ENCODE measurements at regions not wholly inside any gene's neighbourhood (a gene's known extent, or its start where the extent isn't known, plus 50 kb on each side); places are given as distances from the start of the nearest gene placed in this dataset.
A peak's percentile ranks its signal among the peaks of the same experiment; 100 is the strongest.

DNA sequence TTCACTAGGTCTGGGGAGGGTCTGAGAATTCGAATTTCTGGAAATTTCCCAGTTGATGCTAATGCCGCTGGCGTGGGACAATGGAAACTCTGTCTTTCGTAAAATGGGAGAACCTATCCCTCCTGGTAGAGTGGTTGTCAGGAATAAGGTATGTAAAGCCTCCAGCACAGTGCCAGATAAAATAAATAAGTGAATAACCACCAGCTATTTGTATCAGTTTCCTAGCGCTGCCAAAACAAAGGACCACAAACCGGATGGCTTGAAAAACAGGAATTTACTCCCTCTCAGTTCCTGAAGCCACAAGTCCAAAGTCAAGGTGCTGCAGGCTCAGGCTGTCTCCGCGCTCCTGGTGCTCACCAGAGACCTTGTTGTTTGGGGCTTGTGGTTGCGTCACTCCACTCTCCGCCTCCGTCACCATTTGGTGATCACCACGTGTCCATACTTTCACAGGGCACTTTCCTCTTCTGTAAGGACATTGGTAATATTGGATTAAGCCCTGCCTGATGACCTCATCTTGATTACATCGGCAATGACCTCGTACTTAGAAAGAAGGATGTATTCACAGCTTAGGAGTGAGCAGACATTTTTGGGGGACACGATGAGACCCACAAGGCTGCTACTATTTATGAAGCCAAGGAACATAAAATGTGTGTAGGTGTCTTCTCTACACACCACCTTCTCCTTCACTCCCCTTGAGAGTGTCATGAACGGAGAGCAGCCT is 428.5 kb downstream of the IRS2 start:
- DNase-seq = no peak

- no peak for DNase-seq
Measured at GRCh38 chr13:109355875-109356434, 430.4 kb downstream of the IRS2 start.

GRCh38 chr13:109355166-109355565 is 431.2 kb downstream of the IRS2 start:
- no peak for DNase-seq

DNA sequence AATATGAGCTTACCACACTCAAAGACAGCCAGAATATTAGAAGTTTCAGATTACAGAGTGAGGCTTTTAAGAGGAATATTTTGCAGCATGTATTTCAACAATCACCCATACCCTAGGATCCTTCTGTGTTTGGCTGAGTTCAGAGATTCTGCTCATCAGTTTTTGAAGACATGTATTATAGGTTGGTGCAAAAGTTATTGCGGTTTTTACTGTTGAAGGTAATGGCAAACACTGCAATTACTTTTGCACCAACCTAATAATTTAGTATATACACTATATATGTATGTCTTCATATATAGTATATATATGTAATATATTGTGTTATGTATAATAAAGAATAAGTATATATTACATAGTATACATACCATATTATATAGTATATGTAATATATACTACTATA is 435.1 kb downstream of the IRS2 start:
- no peak for DNase-seq

DNA sequence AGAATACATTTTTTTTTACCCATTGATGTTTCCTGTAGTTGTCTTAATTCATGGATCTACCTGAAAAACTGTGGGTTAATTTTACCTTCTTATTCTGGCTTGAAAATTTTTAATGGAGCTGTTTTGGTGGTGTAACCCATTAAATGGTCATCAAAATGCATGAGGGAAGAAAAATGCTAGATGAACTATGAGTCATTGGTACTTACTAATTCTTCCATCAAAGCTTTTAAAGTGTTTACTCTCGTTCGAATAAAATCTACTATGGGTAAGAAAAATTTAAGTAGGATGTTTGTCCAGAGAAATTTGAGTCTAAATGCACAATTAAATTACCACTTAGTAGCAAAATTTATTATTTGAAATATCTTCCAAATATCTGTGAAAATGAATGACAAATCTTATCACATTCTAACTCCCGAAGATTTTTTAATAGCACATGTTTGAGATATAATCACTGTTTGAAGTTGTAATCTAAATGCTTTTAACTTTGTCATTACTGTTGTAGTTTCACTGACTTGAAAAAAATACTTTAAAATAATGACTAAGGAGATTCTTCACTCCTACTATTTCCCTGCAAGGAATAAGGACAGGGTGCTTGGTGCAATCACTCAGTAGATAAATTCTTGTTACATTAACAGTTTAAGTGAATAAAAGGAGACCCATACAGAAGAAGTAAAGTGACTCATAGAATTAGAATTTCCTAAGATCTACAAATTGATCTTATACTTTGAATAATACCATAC is 437.7 kb downstream of the IRS2 start:
- DNase-seq = no peak

- DNase-seq = no peak
Measured at GRCh38 chr13:109346060-109346459, 440.3 kb downstream of the IRS2 start.

- no peak for DNase-seq
Measured at GRCh38 chr13:109345433-109345941, 440.9 kb downstream of the IRS2 start.

- DNase-seq = no peak
Measured at GRCh38 chr13:109344552-109345157, 441.7 kb downstream of the IRS2 start.

DNA sequence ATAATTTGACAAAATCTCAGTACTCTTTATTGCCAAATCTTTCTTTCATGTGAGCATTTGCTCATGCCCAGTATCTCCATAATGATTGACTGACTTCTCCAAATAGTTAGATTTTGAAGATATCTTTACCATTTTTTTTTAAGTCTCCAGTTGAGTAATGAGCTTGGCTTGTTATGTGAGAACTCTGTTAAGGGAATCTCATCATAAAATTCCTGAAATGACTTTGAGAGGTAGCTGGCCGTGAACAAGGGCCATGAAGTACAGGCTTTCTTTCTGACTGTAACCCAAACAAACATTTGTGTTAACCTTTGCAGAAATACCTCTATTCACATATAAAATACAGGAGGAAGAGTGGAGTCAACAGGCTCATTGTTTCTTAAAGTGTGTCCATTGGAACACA is 449.7 kb downstream of the IRS2 start:
- DNase-seq = no peak

GRCh38 chr13:109333893-109334651 is 452.3 kb downstream of the IRS2 start:
- no peak for DNase-seq

DNA sequence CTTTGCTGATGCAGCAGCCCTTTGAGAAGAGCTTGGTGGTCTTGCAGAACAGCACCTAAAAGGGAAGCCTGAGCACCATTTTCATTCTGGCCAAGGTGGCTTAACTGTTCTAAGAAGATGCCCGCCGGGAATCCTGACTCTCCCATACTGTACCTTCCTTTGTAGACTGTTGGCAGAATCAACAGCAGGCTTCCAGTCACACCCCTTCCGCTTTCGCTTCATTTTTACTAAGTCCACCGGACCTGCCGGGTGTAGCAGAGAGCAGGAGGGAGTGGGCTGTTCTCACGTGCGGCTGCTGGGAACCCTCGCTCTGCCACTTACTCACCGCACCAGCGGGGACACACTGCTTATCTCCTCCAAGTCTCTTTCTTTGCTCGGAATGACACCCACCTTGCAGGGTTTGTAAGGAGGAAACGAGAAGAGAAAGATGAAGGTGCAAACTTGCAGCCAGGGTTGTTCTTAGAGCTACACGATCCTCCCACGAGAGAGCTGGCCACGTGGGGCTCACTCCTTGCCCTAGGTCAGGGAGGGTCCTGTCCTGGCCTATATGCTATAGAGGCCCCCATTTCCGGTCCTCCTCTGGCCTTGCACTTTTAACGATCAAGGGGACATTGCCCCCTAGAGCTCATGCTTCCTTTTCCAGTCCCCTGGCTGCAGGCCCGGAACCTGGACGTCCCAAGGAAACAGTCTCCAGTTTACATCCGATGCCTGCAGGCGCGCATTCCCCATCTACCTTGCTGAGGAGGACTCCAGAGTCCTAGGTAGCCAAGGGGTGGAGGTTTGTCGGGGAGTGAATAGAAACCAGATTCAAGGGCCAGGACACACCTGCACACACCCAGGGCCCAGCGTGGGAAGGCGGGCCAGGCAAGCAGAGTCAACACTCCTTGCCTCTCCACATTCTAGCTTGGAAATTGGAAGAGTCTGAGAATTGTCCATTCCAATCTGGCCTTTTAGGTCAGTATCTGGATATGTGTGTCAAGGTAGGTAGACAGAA is 453.6 kb downstream of the IRS2 start:
- DNase-seq = no peak

GRCh38 chr13:109331898-109332297 is 454.5 kb downstream of the IRS2 start:
- DNase-seq = peak; percentile 14

GRCh38 chr13:109331011-109331433 is 455.4 kb downstream of the IRS2 start:
- DNase-seq = no peak

DNA sequence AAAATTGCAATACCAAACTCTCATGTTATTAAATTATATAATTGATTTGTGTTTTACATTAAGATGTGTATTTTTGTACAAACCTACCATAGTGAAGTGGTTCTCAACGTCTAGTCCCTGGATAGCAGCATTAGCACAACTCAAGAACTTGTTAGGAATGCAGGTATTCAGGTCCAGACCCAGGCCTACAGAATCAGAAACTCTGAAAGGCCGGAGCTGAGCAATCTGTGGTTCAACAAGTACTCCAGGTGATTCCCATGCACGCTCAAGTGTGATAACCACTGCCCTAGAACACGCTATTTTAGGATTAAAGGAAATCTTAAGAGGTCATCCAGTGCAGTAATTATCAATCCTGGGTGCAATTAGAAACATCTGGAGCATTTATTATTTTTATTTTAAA is 456.3 kb downstream of the IRS2 start:
- no peak for DNase-seq

DNA sequence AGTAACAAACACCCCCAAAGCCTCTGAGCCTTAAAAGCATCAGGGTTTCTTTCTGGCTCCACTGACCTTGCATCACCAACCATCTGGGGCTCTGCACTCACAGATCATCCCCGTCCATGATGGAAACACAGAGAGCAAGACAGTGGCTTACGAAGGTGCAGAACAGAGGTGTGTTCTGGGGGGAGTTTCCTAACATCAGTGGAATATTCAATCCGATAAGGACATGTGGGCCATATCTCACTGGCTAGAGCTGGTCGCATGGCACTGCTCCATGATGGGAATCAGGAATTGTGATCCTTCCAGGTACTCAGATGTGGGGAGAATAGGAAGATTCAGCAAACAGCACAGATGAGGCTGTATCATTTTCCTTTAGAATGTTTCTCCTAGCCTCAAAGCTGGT is 457.2 kb downstream of the IRS2 start:
- no peak for DNase-seq

DNA sequence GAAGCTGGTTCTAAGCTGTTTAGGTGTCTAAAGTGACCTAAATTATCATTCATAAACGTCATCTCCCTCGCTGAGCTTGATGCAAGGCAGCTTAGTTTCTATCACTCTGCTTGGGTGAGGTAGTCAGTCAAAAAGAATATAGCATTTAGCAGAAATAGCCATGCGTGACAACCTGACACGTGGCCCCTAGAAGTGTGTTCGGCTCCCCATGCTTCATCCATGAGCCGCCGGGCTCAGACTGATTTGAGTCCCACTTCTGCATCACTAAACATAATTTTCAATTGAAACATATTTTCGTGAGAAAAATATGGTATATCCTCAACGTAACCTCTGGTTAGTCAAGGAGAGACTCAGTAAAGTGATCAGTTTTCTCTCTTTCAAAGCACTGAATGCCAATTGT is 459.8 kb downstream of the IRS2 start:
- DNase-seq = no peak

GRCh38 chr13:109323338-109323737 is 463.0 kb downstream of the IRS2 start:
- DNase-seq = no peak

DNA sequence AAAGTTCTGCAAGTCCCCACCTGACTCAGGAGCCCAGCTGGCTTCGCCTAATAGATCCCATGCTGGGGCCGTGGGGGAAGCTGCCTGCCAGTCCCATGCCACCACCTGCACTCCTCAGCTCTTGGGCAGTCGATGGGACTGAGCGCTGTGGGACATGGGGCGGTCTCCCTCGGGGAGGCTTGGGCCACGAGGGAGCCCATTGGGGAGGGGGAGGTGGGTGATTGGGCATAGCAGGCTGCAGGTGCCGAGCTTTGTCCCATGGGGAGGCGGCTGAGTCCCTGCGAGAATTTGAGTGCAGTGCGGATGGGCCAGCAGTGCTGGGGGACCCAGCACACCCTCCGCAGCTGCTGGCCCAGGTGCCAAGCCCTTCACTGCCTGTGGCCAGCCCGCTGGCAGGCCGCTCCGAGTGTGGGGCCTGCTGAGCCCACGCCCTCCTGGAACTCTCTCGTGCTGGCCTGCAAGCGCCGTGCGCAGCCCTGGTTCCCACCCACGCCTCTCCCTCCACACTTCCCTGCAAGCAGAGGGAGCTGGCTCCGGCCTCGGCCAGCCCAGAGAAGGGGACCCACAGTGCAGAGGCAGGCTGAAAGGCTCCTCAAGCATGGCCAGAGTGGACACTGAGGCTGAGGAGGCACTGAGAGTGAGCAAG is 467.3 kb downstream of the IRS2 start:
- no peak for DNase-seq

- no peak for DNase-seq
Measured at GRCh38 chr13:109315481-109315880, 470.9 kb downstream of the IRS2 start.

DNA sequence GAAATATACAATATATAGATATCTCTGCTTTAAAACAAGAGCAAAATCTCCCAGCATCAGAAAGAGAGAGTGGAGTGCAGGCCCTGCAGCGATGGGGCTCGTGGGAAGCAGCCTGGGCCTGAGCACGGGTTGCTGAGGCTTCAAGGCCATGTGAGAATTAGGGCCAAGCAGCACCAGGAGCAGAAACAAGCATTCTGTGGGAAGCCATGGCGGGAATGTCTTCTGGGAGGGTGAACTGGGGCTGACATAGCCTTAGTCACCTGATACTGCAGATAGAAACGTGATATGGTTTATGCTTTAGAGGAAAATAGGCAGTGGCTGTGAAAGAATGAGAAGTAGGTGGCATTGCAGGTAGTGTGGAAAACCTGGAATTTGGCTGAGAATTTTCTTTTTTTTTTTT is 472.3 kb downstream of the IRS2 start:
- no peak for DNase-seq

DNA sequence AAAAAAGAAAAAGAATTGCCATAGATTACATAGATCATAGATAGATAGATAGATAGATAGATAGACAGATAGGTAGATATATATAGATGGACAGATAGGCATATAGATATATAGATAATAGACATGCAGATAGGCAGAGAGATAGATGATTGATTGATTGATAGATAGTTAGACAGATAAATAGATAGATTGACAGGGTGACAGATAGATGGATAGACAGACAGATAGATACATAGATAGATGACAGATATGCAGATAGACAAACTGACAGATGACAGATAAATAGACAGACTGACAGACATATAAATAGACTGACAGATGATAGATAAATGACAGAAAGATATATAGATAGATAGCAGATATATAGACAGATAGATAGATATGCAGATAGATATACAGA is 474.0 kb downstream of the IRS2 start:
- no peak for DNase-seq

Measured in retina (tissue), 1 donor.